ENCODE measurements at regions not wholly inside any gene's neighbourhood (a gene's known extent, or its start where the extent isn't known, plus 50 kb on each side); places are given as distances from the start of the nearest gene placed in this dataset.

DNA sequence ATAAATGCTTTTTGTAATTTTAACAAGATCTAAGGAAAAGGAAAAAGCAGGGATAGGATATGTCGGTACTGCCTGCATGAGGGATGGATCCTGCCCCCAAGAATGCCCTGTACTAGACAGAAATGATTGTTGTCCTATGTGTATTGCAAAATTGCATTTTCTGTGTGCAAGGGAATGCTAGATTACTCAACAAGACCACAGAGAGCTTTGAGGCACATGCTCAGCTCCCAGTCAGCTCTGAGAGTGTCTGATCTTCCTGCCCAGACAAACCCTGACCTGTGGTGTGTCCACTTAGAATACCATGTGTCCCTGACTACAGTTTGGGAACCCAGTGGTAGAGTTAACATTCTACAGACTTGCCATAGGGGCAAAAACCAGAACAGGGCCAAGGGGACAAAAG lies 129.2 kb upstream of the PAK3 start:
- no peaks in the 10 kb centered on the region for H3K9me3 ChIP-seq
- no peaks in the 10 kb centered on the region for H3K4me1 ChIP-seq
- TF ChIP-seq POLR2AphosphoS5 (IDR thresholded peaks at IDR 0.05), result no peak
- H3K4me3 ChIP-seq, result no peak overlapping the region
- 84% methylated on average over 1 of the region's 1 CpG for WGBS
- intact Hi-C loops (cut with DNase I), result no loop called here
- H3K27me3 ChIP-seq, result no peaks in the 10 kb centered on the region
- no peaks in the 10 kb centered on the region for H3K36me3 ChIP-seq
- H3K27ac ChIP-seq (replicated peaks in 1 of 4), result no peak overlapping the region
- DNase-seq (ENCODE audit: extremely low spot score), result no peak

DNA sequence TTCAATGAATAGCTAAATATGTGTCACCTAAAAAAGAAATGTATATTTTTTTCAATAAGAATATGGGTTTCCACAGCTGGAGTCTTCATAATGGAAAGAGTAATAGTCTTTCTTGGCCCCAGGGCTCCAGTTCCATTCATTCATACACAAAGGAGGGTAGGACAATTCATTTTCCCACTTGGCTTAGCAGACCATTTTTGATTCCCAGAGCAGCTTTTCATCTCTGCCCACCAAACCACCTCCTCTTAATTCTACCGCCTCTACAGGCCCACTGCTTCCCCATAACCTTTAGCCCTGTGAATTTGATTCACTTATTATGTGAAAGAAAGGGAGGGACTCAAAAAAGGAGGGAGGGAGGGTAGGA lies 129.9 kb upstream of the PAK3 start:
- Histone ChIP-seq H3K27ac (replicated peaks in 1 of 4) (no peak overlapping the region), H3K27me3 (no peaks in the 10 kb centered on the region), H3K4me1 (no peaks in the 10 kb centered on the region), H3K36me3 (no peaks in the 10 kb centered on the region), H3K4me3 (no peak overlapping the region), H3K9me3 (no peaks in the 10 kb centered on the region)
- TF ChIP-seq EP300 (IDR thresholded peaks at IDR 0.05), result no peak
- no peak for TF ChIP-seq POLR2A (IDR thresholded peaks at IDR 0.05; ENCODE audit: low read depth)
- no peak for TF ChIP-seq POLR2AphosphoS5 (IDR thresholded peaks at IDR 0.05)
- TF ChIP-seq, protein P1, sequence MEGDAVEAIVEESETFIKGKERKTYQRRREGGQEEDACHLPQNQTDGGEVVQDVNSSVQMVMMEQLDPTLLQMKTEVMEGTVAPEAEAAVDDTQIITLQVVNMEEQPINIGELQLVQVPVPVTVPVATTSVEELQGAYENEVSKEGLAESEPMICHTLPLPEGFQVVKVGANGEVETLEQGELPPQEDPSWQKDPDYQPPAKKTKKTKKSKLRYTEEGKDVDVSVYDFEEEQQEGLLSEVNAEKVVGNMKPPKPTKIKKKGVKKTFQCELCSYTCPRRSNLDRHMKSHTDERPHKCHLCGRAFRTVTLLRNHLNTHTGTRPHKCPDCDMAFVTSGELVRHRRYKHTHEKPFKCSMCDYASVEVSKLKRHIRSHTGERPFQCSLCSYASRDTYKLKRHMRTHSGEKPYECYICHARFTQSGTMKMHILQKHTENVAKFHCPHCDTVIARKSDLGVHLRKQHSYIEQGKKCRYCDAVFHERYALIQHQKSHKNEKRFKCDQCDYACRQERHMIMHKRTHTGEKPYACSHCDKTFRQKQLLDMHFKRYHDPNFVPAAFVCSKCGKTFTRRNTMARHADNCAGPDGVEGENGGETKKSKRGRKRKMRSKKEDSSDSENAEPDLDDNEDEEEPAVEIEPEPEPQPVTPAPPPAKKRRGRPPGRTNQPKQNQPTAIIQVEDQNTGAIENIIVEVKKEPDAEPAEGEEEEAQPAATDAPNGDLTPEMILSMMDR (IDR thresholded peaks at IDR 0.05), result no peak
- no peak for DNase-seq (ENCODE audit: extremely low spot score)
- intact Hi-C loops (cut with DNase I), result no loop called here
- 76% methylated on average over 1 of the region's 1 CpG for WGBS

DNA sequence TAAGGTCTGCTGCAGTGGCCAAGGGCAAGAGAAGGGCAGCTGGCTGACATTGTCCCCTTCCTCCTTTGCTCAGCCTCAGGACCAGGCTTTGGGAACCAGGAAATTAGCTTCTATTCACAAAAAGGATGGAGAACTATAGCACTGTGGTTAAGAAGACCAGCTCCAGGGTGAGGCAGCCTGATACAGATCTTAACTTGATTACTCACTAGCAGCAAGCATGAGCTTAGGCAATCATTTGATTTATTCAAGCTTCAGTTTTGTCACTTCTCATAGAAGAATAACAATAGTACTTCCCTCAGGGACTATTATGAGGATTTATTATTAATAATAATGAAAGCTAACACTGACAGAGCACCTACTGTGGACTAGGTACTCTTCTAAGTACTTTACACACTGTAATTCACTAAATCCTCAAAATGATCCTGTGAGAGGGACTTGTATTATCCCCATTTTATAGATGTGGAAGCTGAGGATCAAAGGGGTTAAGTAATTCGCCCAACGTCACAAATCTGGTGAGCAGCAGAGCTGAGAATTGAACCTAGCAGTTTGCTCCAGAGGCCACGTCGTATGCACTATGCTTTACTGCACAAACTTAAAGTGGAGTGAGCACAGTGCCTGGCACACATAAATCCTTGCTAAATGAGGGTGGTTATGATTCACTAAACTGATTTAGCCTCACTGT lies 130.4 kb upstream of the PAK3 start:
- Histone ChIP-seq H3K36me3 (no peaks in the 10 kb centered on the region), H3K9me3 (no peaks in the 10 kb centered on the region), H3K4me3 (no peak overlapping the region), H3K4me1 (no peaks in the 10 kb centered on the region), H3K27me3 (no peaks in the 10 kb centered on the region), H3K27ac (replicated peaks in 1 of 4) (no peak overlapping the region)
- intact Hi-C loops (cut with DNase I), result no loop called here
- no peak for TF ChIP-seq POLR2AphosphoS5 (IDR thresholded peaks at IDR 0.05)
- TF ChIP-seq EP300 (IDR thresholded peaks at IDR 0.05), result no peak
- TF ChIP-seq POLR2A (IDR thresholded peaks at IDR 0.05; ENCODE audit: low read depth), result no peak
- TF ChIP-seq, protein P1 (IDR thresholded peaks at IDR 0.05), result no peak
- DNase-seq (ENCODE audit: extremely low spot score), result no peak
- 88% methylated on average over 4 of the region's 4 CpGs for whole genome bisulfite sequencing

DNA sequence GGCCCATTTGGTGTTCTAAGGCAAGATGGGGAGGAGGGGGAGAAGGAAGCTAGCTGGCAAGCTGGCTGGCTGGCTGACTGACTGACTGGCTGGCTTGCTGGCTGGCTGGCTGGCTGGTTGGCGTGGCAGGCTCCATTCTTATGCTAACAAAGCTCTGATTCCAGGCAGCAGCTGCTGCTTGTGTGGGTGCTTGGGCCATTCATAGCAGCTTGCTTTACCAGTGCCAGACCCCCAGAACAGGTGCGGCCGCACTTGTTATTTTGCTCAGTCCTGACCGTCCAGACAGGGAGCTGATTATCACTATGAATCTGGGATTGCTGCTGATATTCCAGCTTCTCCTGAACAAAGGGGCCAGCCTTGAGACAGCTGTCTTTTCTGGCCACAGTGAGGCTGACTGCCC lies 131.2 kb upstream of the PAK3 start:
- Histone ChIP-seq H3K36me3 (no peaks in the 10 kb centered on the region), H3K9me3 (no peaks in the 10 kb centered on the region), H3K27ac (replicated peaks in 1 of 4) (no peak overlapping the region), H3K4me3 (no peak overlapping the region), H3K27me3 (no peaks in the 10 kb centered on the region), H3K4me1 (no peaks in the 10 kb centered on the region)
- TF ChIP-seq POLR2A (IDR thresholded peaks at IDR 0.05; ENCODE audit: low read depth) (no peak), POLR2AphosphoS5 (IDR thresholded peaks at IDR 0.05) (no peak), EP300 (IDR thresholded peaks at IDR 0.05) (no peak)
- TF ChIP-seq, protein P1 (IDR thresholded peaks at IDR 0.05), result no peak
- DNase-seq (ENCODE audit: extremely low spot score), result no peak
- intact Hi-C loops (cut with DNase I), result no loop called here
- WGBS, result 40% methylated on average over 1 of the region's 4 CpGs

- no peaks in the 10 kb centered on the region for H3K4me1 ChIP-seq
- WGBS, result 86% methylated on average over 2 of the region's 2 CpGs
- no peak overlapping the region for H3K27ac ChIP-seq (replicated peaks in 1 of 4)
- H3K9me3 ChIP-seq, result no peaks in the 10 kb centered on the region
- intact Hi-C loops (cut with DNase I), result no loop called here
- no peak for DNase-seq (ENCODE audit: extremely low spot score)
- no peak overlapping the region for H3K4me3 ChIP-seq
- no peaks in the 10 kb centered on the region for H3K36me3 ChIP-seq
- TF ChIP-seq, protein P1 (IDR thresholded peaks at IDR 0.05), result no peak
- TF ChIP-seq POLR2A (IDR thresholded peaks at IDR 0.05; ENCODE audit: low read depth) (no peak), POLR2AphosphoS5 (IDR thresholded peaks at IDR 0.05) (no peak), EP300 (IDR thresholded peaks at IDR 0.05) (no peak)
- no peaks in the 10 kb centered on the region for H3K27me3 ChIP-seq
Measured at GRCh38 chrX:110962451-110962850, 133.5 kb upstream of the PAK3 start.
